HG03520 (cell line): ENCODE measurements at regions not wholly inside any gene's neighbourhood (a gene's known extent, or its start where the extent isn't known, plus 50 kb on each side); places are given as distances from the start of the nearest gene placed in this dataset.
"Not testable (repeated sequence)": the region's sequence is repeated elsewhere in the genome, so short reads cannot be mapped to it uniquely, and the experiment has no call there.

Source experiments
- ATAC-seq: cut with Tn5 transposase; IDR thresholded peaks from one replicate; pipeline ENCODE4 v1.9.1; 2021; ENCODE audit warnings: mild to moderate bottlenecking, moderate library complexity; ENCODE audit not compliant: unreplicated experiment

GRCh38 chr20:53891306-53891894 lies 179.0 kb downstream of the BCAS1 start:
- ATAC-seq = no peak

GRCh38 chr20:53890443-53891305 lies 179.7 kb downstream of the BCAS1 start:
- ATAC-seq = no peak

GRCh38 chr20:53889411-53890148 lies 180.8 kb downstream of the BCAS1 start:
- no peak for ATAC-seq

- no peak for ATAC-seq
These were observed 181.4 kb downstream of the BCAS1 start for GRCh38 chr20:53888951-53889350.

GRCh38 chr20:53888510-53888909 lies 181.9 kb downstream of the BCAS1 start:
- ATAC-seq = no peak

- no peak for ATAC-seq
These were observed 182.4 kb downstream of the BCAS1 start for GRCh38 chr20:53887973-53888372.

- ATAC-seq = no peak
These were observed 185.4 kb downstream of the BCAS1 start for GRCh38 chr20:53884859-53885541.

GRCh38 chr20:53883098-53883911 lies 187.1 kb downstream of the BCAS1 start:
- no peak for ATAC-seq

GRCh38 chr20:53882438-53882986 lies 187.9 kb downstream of the BCAS1 start:
- ATAC-seq = not testable (repeated sequence)

GRCh38 chr20:53881362-53881761 lies 189.0 kb downstream of the BCAS1 start:
- no peak for ATAC-seq

GRCh38 chr20:53880108-53880641 lies 190.2 kb downstream of the BCAS1 start:
- ATAC-seq = no peak

- no peak for ATAC-seq
These were observed 191.2 kb downstream of the BCAS1 start for GRCh38 chr20:53879048-53879684.

GRCh38 chr20:53878262-53879047 lies 191.9 kb downstream of the BCAS1 start:
- no peak for ATAC-seq

- ATAC-seq = no peak
These were observed 193.4 kb downstream of the BCAS1 start for GRCh38 chr20:53876956-53877355.

- no peak for ATAC-seq
These were observed 193.9 kb downstream of the BCAS1 start for GRCh38 chr20:53876470-53876869.

- no peak for ATAC-seq
These were observed 194.9 kb downstream of the BCAS1 start for GRCh38 chr20:53875452-53875851.

- no peak for ATAC-seq
These were observed 195.7 kb downstream of the BCAS1 start for GRCh38 chr20:53874706-53875105.

GRCh38 chr20:53874104-53874503 lies 196.3 kb downstream of the BCAS1 start:
- no peak for ATAC-seq

GRCh38 chr20:53873230-53873604 lies 197.2 kb downstream of the BCAS1 start:
- ATAC-seq = no peak
